Right lobe of liver (tissue), 6 donors: ENCODE measurements at regions not wholly inside any gene's neighbourhood (a gene's known extent, or its start where the extent isn't known, plus 50 kb on each side); places are given as distances from the start of the nearest gene placed in this dataset.

ENCODE experiments used
- ATAC-seq, 4 donors: fragments of 200-7000 bp; cut with Tn5 transposase; one replicate each; pipeline ENCODE4 v1.9.1; 2020; ENCODE audit warnings: mild to moderate bottlenecking in 4 of 4, moderate library complexity in 4 of 4
- DNase-seq, 3 donors: peaks; one replicate each; pipeline ENCODE4 v3.0.0-alpha.2; 2020
- H3K27ac ChIP-seq, 3 donors: fragments of 200-600 bp; one replicate each; pipeline ENCODE4 v1.8.0; 2022
- H3K27me3 ChIP-seq, 2 donors: fragments of 200-600 bp; one replicate each; pipeline ENCODE4 v1.8.0; 2022
- H3K36me3 ChIP-seq, 4 donors: fragments of 200-600 bp; sonication (generic) in 1 of 4; one replicate each; pipeline versions ENCODE4 v1.5.1 to v1.8.0; 2017 to 2022; ENCODE audit warnings: control low read depth in 1 of 4
- H3K4me1 ChIP-seq, 4 donors: fragments of 200-600 bp; sonication (generic) in 1 of 4; one replicate each; pipeline versions ENCODE4 v1.5.1 to v1.8.0; 2017 to 2022; ENCODE audit warnings: control low read depth in 1 of 4
- H3K4me3 ChIP-seq, 3 donors: fragments of 200-600 bp; one replicate each; pipeline ENCODE4 v1.8.0; 2022
- H3K9me3 ChIP-seq, 4 donors: fragments of 200-600 bp; sonication (generic) in 1 of 4; one replicate each; pipeline versions ENCODE4 v1.5.1 to v1.8.0; 2017 to 2022; ENCODE audit warnings: control low read depth in 1 of 4
- CTCF ChIP-seq, 4 donors: fragments of 200-600 bp in 3 of 4; fragments of 450-650 bp in 1 of 4; IDR thresholded peaks; one replicate each; pipeline versions ENCODE4 v1.5.1 to v1.8.0; 2016 to 2022; ENCODE audit warnings: antibody characterized with exemption in 4 of 4, mild to moderate bottlenecking in 2 of 4
- POLR2A ChIP-seq: fragments of 450-650 bp; IDR thresholded peaks from one replicate; pipeline ENCODE4 v1.6.1; 2017; ENCODE audit warnings: antibody characterized with exemption, mild to moderate bottlenecking
- WGBS: methylation state at CpG from one replicate; pipeline ENCODE4 v1.1.6; 2018; ENCODE audit warnings: low coverage, low lambda C conversion rate; ENCODE audit not compliant: insufficient coverage; ENCODE audit errors: missing lambda C conversion rate; 5-methylcytosine and 5-hydroxymethylcytosine counted together
- intact Hi-C, 2 donors: fragments of 100-400 bp; cut with DNase I; formaldehyde crosslinking; loops; one replicate each; pipeline versions ENCODE4 v1.11.2 to v1.14.1; 2022
- donor health status: DM: no; HTN: yes; CAD: no.
- donor health status: DM: no; HTN: no; CAD: no.
- donor health status: DM: no; HTN: no; CAD: no.
- donor health status: DM: no; HTN: yes; CAD: no.
- donor health status: DM: no; HTN: yes; CAD: no.

- no peak overlapping the region for H3K4me3 ChIP-seq
- 10% methylated on average over 2 of the region's 17 CpGs for WGBS
- TF ChIP-seq CTCF (IDR thresholded peaks at IDR 0.05) (no peak), POLR2A (no peak)
- no peaks in the 10 kb centered on the region for H3K9me3 ChIP-seq
- H3K4me1 ChIP-seq = peaks cover 0 to 19% (median 3%) of the 10 kb centered on the region in 4 donors
- peak overlapping the region in 2 of 3 donors; percentile 25 to 26 for H3K27ac ChIP-seq
- intact Hi-C loops = loop anchor here (5.0 to 10.0 kb wide), 4 partner anchors 125 to 277 kb away; no protein-coding TSS in a partner anchor
- H3K27me3 ChIP-seq = no peaks in the 10 kb centered on the region
- ATAC-seq = peak; percentile 43 to 61 (median 52)
- H3K36me3 ChIP-seq = no peaks in the 10 kb centered on the region
- DNase-seq = no peak
Observed at GRCh38 chr14:100659345-100660001, 67.2 kb upstream of the DLK1 start.

- no peak for DNase-seq
- Histone ChIP-seq H3K4me1 (peaks cover 0 to 27% (median 3%) of the 10 kb centered on the region in 4 donors), H3K4me3 (no peak overlapping the region), H3K27me3 (no peaks in the 10 kb centered on the region), H3K9me3 (no peaks in the 10 kb centered on the region), H3K36me3 (no peaks in the 10 kb centered on the region), H3K27ac (no peak overlapping the region)
- WGBS = 30% methylated on average over 2 of the region's 6 CpGs
- intact Hi-C loops = no loop called here
- peak in 3 of 4 donors; percentile 8 to 22 (median 10) for ATAC-seq
- TF ChIP-seq CTCF (IDR thresholded peaks at IDR 0.05) (no peak), POLR2A (no peak)
Observed at GRCh38 chr14:100660498-100660881, 66.2 kb upstream of the DLK1 start.

- H3K9me3 ChIP-seq = no peaks in the 10 kb centered on the region
- H3K27ac ChIP-seq = no peak overlapping the region
- WGBS = 79% methylated on average over 14 of the region's 18 CpGs
- no peak overlapping the region for H3K4me3 ChIP-seq
- no peaks in the 10 kb centered on the region for H3K27me3 ChIP-seq
- intact Hi-C loops = no loop called here
- TF ChIP-seq POLR2A = no peak
- TF ChIP-seq CTCF (IDR thresholded peaks at IDR 0.05) = no peak
- no peak for DNase-seq
- H3K4me1 ChIP-seq = peaks cover 0 to 32% (median 3%) of the 10 kb centered on the region in 4 donors
- no peak for ATAC-seq
- H3K36me3 ChIP-seq = no peaks in the 10 kb centered on the region
Observed at GRCh38 chr14:100660882-100661635, 65.6 kb upstream of the DLK1 start.

- 28% methylated on average over 20 of the region's 21 CpGs for WGBS
- intact Hi-C loops = no loop called here
- Histone ChIP-seq H3K4me3 (no peak overlapping the region), H3K36me3 (no peaks in the 10 kb centered on the region), H3K27me3 (no peaks in the 10 kb centered on the region), H3K4me1 (peaks cover 0 to 32% (median 3%) of the 10 kb centered on the region in 4 donors), H3K27ac (no peak overlapping the region), H3K9me3 (no peaks in the 10 kb centered on the region)
- peak; percentile 35 to 58 (median 54) for ATAC-seq
- TF ChIP-seq CTCF (IDR thresholded peaks at IDR 0.05) (peak; percentile 76 to 99 (median 95)), POLR2A (no peak)
- DNase-seq = peak in 1 of 3 donors; percentile 57
Observed at GRCh38 chr14:100662879-100663760, 63.6 kb upstream of the DLK1 start.
